Right forelimb (tissue), 1 donor: ENCODE measurements at regions not wholly inside any gene's neighbourhood (a gene's known extent, or its start where the extent isn't known, plus 50 kb on each side); places are given as distances from the start of the nearest gene placed in this dataset.

Source experiments
- DNase-seq: peaks from one replicate; pipeline ENCODE4 v3.0.0-alpha.2; 2018

DNA sequence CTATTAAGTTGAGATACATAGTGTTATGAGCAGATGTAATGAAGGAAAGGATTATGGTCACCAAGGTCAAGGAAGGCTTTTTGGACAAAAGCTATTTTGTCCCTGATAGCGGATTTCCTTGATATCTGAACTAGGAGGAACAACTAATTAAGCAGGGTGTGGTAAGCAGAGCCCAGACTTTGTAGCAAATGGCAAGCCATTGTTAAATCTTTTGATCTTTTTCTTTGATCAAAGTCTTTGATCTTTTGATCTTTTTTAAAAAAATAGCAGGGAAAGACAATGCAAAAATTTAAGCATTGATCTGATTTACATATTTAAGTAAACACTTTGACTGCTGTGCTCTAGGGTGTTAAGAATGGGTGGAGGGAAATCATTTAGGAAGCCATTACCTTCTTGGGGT is 1242.0 kb downstream of the MAT2B start:
- no peak for DNase-seq

DNA sequence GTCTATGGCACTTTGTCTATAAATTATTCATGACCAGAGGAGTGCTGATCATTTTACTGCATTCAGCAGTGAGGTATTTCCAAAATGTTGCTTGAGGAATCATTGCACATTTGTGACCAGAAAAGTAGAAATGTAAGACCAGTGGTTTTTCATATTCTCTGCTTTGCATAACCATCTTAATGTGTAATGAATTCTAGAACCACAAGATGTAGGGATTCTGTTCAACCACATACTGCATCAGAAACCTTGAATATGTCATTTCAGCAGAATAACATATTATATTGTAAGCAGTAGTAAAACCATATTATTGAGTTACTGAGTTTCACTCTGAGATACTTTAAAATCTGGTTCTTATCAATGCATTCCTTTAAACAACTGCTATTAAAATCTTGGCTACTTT is 1243.4 kb downstream of the MAT2B start:
- no peak for DNase-seq

- DNase-seq, result no peak
These were observed 1248.0 kb downstream of the MAT2B start for GRCh38 chr5:164753434-164753833.

- no peak for DNase-seq
These were observed 1257.8 kb downstream of the MAT2B start for GRCh38 chr5:164763206-164763605.

DNA sequence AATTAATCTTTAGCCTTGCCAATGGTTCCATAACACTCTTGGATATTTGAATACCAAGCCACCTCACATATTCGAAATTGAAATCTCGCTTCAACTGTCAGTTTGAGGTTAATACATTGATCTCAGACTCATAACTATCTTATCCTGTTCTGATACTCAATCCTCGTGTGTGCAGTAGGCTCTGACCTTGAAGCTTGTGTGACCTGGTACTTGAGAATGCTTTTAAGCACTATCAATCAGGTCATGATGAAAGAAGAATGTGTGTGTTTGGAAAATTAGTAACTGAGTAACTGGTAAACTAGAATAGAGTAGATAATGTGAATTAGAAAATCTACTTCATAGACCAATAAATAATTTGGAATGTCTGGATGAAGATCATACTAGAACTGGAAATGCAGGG is 1266.7 kb downstream of the MAT2B start:
- DNase-seq, result no peak

DNA sequence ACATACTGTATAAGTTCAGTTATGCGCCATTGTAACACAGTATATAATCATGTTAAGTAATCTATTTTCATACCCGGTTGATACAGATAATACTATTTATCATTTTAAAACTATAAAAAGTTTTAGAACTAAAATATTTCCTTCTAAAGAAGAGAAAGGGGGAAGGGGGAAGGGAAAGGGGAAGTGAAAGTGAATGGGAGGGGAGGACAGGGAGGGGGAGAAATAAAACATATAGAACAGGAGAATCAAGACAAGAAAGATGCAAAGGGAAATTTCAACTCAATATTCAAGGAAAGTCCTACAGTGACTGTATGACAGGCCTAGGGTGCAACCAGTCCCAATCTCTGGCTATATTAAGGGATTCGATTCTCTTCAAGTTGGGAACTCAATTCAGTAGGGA is 1278.8 kb downstream of the MAT2B start:
- DNase-seq, result no peak

GRCh38 chr5:164798110-164798509 is 1292.7 kb downstream of the MAT2B start:
- no peak for DNase-seq

- no peak for DNase-seq
These were observed 1294.0 kb downstream of the MAT2B start for GRCh38 chr5:164799391-164799790.

GRCh38 chr5:164801910-164802309 is 1296.5 kb downstream of the MAT2B start:
- no peak for DNase-seq

- no peak for DNase-seq
These were observed 1304.4 kb downstream of the MAT2B start for GRCh38 chr5:164809821-164810220.

- no peak for DNase-seq
These were observed 1313.0 kb downstream of the MAT2B start for GRCh38 chr5:164818445-164818844.

DNA sequence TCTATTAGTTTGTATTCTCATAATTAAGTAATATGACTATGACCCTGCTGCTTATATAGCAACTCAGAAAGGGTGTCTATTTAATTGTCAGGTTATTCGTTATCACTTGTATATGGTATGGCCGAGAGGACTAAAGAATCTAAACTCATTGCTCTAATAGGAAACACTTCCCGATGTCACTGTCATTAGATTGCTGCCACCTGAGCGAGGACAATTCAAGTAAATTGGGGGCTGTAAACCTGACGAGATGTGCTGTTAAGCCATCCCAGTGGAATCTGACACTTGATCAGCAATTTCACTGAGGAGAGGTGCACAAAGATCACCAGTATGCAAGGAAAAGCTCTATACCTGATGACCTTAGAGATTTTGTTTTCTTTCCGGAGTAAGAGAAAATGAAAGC is 1319.3 kb downstream of the MAT2B start:
- no peak for DNase-seq

- no peak for DNase-seq
These were observed 1327.1 kb downstream of the MAT2B start for GRCh38 chr5:164832516-164832915.

DNA sequence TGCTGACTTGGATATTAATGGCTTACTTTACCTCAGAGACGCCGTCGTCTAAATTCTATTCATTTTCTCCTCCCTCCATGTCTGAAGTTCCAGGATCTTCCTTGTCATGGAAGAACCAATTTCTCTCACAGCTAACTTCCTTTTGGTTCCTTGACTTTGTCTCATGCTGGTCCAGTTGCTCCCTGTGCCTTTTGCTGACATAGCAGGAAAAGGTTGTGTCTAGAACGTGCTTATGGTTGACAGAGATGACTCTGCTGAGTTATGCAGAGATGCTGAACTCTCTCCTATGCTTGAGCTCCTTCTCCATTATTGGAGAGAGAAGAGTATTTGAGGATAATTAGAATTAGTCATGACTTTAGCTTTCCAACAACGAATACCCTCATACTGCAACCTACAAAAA is 1338.9 kb downstream of the MAT2B start:
- no peak for DNase-seq

GRCh38 chr5:164860896-164861295 is 1355.5 kb downstream of the MAT2B start:
- no peak for DNase-seq

DNA sequence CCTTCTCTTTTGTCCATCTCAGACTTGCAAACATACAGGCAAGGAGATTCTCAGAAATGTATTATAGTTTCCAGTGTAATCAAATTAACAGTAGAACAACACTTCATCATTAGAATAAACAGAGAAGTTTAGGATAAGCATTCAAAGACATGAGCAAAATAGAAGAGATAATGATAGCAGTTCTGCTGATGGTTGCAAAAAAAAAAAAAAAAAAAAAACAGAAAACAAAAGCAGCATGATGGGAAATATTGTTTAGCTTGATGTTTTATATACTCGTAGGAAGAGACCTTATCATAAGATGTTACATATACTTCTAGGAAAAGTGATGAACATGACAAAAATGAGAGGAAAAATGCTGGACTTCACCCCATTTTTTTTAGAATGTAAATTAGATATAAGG is 1356.2 kb downstream of the MAT2B start:
- DNase-seq, result no peak

DNA sequence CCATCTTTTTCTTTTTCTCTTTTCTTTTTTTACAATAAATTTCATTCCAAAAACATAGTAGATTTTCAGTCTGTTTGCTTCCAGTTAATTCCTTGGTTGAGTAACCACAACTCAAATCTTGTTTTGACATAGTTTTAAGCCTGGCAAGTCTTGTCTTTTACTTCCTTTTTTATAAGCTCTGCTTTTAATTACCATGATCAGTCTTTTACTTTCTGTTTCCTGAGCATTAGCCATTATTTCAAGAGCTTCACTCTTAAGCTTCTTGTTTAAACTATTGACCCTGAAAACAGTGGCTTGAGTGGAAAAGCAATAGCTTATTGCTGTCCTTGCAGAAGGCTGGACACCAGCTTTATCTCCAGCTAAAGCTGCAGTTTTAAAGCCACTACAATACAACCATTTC is 1363.3 kb downstream of the MAT2B start:
- DNase-seq, result no peak

GRCh38 chr5:164869325-164869724 is 1363.9 kb downstream of the MAT2B start:
- no peak for DNase-seq

DNA sequence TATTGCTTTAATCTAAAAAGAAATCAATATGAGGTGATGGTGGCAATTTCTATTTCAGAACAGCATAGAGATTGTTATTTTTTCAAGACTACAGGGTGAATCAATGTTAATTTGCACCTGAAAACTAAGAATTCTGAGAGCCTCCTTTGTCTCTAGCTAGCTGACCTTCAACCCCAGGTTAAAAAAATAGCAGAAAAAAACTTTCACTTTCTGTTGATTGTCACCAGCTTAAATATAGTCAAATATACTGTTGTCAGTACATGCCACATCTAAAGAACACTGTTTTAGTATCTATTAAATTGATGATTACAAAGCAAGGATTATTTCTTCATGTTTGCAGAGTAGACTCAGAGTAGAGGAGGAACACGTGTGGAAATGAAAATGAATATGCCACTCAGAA is 1371.4 kb downstream of the MAT2B start:
- no peak for DNase-seq

DNA sequence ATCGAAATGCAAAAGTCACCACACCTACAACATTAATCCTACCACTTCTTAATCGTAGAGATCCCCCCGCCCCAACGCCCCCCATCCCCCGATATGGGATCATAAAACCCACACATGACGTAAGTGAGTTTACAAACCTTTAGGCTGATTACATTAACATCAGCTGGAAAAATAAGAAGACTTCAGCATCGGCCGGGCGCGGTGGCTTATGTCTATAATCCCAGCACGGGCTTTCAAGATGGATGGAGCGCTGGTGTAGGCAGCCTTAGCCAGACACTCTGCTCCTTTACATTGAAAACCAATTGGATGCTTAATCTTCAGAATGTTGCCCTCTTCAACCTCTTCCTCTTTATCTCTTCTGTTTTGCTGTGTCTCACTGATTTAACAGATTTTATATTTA is 1376.0 kb downstream of the MAT2B start:
- no peak for DNase-seq

GRCh38 chr5:164885179-164885578 is 1379.8 kb downstream of the MAT2B start:
- no peak for DNase-seq

- no peak for DNase-seq
These were observed 1387.7 kb downstream of the MAT2B start for GRCh38 chr5:164893071-164893470.

DNA sequence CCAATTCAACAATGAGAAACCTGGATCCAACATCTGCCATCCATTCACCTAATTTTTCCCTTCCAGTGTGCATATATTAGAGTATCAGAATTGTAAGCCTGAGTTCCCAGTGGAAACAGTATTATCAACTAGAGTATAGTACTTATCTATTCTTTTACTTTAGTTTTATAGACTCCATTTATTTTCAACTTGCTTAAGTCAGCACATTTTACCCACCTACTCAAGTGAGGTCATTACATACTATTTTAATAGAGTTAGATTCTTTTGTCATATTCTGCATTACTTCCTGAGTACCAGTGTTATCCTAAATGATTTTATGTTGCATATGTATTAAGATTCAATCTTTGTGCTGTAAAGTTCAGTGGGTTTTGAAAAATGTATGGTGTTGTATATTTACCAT is 1393.3 kb downstream of the MAT2B start:
- no peak for DNase-seq

- no peak for DNase-seq
These were observed 1404.3 kb downstream of the MAT2B start for GRCh38 chr5:164909673-164910072.

GRCh38 chr5:164921722-164922121 is 1416.3 kb downstream of the MAT2B start:
- no peak for DNase-seq

DNA sequence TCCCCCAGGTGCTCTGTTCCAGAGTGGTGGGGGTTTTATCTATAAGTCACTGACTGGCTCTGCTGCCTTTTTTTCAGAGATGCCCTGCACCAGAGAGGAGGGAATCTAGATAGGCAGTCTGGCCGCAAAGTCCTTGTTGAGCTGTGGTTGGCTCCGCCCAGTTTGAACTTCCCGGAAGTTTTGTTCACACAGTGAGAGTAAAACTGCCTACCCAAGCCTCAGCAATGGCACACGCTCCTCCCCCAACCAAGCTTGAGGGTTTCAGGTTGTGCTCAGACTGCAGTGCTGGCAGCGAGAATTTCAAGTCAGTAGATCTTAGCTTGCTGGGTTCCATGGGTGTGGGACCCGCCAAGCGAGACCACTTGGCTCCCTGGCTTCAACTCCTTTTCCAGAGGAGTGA is 1428.6 kb downstream of the MAT2B start:
- DNase-seq, result no peak
